Eye (tissue), 1 donor: ENCODE measurements at regions not wholly inside any gene's neighbourhood (a gene's known extent, or its start where the extent isn't known, plus 50 kb on each side); places are given as distances from the start of the nearest gene placed in this dataset.
A peak's percentile ranks its signal among the peaks of the same experiment; 100 is the strongest.

Source experiments
- DNase-seq: peaks from one replicate; pipeline ENCODE4 v3.0.0-alpha.2; 2015

DNA sequence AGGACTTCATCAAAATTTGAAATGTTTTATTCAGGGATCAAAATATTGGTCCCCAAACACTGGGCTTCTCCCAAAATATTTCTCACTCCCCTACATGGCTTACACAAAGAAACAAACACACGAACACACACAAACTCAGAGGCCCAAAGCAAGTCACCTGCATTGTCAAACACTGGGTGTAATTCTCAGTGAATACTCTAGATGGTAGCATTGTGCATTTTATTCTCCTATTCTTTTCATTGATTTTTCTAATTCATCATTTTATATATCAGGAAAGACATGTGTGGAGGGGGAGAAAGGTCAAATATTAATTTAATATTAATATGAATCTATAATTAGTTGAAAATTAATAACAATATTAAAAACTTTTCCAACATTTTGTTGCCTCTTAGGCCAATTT, 72.3 kb upstream of the TNMD start:
- peak; percentile 51 for DNase-seq

DNA sequence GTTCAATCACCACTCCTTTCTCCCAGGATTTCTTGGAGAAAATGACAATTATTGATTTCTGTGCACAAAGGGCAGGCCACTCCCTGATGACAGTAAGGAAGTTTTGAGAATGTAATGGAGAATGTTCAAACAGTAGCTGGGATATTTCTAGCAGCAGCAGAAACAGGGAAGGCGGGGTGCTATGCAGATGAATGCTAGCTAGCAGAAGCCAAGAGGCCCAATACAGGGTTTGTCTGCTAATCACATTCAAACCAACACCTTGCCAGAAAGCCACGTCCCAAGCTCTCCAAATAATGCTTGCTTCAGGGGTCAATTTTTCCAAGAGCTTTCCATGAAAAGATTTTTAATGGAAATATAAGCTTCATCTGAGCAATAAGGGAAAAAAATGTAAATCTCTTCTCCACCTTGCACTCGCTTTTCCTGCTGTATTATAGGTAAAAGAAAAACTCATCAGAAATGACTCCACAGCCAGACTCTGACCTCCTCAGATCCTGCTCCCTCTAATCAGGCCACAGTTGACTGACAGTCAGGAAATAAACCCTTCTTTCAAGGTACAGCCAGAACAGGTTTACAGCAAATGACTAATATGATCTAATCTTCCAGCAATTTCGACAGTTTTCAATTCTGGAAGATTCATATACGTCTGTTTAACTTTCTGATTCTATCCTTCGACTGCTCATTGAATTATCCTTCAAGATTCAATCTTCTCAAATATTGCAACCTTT, 84.7 kb upstream of the PCDH19 start:
- no peak for DNase-seq

DNA sequence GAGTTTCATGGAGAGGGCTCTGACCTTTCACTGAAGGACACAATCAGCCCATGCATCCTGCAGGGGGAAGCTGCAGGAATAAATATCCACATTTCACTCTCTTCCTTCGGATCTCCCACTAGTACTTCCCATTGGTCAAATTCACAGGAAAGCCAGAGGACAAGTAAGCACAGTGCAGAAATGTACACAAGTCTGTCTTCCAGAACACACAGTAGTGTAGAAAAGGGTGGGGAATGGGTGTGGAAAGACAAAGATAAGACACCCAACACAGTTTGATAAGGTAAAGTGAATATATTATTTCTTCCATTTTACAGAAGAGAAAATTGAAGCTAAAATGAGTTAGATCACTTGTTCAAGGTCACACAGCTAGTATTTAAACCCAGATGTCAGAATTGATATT, 81.1 kb upstream of the PCDH19 start:
- no peak for DNase-seq

DNA sequence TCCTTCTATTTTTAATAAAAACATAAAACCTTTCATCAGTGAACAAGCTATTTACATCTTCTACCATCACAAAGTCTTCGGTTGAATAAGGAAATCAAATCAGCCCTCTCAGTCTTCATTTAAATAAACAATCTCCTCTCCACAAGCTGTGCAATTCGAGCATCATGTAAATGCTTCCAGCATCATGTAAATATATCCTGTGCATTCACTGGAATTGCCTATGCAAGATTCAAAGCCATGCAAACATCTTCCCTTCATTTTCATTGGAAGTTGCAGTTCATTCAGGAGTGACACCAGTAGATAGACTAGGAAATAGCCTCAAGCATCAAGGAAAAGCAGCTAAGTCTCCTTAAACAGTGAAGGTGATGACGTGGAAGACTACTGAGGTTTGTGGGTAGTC, 77.7 kb upstream of the PCDH19 start:
- no peak for DNase-seq

DNA sequence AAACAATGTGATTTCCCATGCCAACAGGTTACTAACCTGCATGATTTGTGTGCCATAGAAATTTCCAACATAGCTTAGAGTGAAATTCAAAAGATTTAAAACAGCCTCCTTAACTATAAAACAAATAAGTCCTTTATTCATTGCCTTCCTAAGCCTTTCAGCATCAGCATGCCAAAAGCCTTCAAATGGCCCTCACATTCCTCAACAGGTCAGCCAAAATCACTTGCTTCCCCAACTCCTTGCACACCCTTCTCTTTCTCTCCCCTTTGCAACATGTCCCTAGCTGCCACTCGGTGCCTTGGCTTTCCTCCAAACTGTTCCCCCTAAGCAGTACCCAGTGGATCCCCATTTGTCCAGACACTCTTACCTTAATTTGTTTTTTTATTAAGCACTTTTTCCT, 74.9 kb upstream of the PCDH19 start:
- DNase-seq, result no peak

DNA sequence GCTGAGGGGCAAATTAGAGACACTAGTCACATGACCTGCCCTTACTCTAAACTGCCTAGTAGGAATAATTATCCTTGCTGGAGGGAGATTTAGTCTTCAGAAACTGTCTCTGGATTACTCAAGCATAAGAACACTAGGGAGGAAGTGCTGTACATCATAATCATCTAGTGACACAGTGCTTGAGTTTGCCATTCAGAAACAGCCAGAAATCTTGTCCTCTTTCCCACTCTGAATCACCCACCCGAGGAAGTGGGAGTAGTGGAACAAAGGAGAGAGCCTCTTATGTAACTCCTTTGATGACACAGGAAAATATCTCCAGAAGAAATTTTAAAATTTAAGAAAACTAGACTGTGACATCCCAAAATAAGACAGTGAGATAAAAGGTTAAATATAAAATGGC, 69.3 kb upstream of the PCDH19 start:
- no peak for DNase-seq

DNA sequence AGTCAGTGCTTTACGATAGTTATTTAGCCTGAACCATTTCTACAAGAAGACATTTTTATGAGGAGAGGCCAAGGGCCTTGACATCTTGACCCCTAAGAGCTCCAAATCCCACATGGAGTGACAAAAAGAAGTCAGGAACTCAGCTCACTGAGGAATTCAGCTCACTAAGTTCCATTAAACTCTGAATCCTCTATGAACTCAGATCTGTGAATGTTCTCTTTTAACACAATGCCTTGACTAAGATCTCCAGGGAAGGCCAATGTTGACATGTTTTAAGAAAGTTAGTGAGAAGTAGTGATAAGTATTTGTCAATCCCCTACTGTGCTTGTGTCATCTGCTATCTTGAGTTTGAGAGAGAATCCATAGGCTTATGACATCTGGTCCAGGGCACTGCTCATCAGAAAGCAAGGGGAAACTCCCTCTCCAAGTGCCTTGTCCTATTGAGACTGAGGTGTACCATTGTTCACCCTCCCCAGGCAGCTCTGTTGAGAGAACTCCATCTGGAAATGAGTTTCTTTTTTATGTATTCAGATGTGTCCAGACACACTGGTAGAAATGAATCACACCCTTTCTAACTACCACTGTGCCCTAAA, 68.7 kb upstream of the PCDH19 start:
- no peak for DNase-seq

DNA sequence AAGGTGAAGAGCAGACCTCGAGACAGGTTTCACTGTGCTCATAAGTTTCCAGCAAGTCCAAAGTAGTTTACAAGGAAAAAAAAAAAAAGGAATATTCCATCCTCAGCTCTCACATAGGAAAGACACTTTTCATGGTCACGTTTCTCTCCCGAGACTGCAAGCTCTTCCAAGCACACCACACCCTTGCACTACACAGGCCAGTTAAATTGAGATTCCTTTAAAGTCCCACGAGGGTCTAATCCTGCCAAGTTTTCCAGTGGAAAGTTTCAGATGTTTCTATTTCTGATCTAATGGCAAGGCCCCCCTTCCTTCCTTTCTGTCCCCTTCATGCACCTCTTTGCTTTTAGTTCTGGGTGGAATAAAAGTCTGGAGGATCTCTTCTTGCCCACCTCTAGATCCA, 67.9 kb upstream of the PCDH19 start:
- DNase-seq, result peak; percentile 11

DNA sequence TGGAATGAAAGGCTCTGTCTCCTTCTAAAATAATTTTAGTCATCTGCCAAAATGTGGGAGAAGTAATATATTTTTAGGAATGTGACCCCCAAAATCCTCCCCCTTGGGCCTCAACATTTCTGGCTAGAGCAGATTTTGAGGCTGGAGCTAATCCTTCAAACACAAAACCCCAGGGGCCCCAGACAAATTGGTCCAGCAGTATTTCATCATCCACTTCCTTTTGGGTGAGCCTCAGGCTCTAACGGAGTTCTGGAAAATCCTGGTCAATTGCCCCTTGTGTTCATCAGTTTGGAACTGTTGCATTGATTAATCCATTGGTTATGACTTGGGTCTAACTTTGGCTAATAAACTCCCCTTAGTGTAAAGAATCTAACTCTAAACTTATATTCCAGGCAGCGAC, 67.4 kb upstream of the PCDH19 start:
- no peak for DNase-seq
